Superior temporal gyrus (tissue), 1 donor: ENCODE measurements at regions not wholly inside any gene's neighbourhood (a gene's known extent, or its start where the extent isn't known, plus 50 kb on each side); places are given as distances from the start of the nearest gene placed in this dataset.
"Not testable (repeated sequence)": the region's sequence is repeated elsewhere in the genome, so short reads cannot be mapped to it uniquely, and the experiment has no call there.

Source experiments
- DNase-seq: peaks from one replicate; pipeline ENCODE4 v3.0.0-alpha.2; 2016; ENCODE audit errors: extremely low spot score

DNA sequence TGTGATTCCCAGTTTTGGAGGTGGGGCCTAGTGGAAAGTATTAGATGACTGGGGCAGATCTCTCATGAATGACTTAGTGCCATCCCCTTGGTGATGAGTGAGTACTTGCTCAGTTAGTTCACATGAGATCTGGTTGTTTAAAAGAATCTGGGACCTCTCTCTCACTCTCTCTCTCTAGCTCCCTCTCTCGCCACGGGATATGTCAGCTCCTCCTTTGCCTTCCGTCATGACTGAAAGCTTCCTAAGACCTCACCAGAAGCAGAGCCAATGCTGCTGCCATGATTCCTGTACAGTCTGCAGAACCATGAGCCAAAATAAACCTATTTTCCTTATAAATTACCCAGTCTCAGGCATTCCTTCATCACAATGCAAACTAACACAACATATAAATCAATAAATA, 176.7 kb downstream of the PRELID2 start:
- DNase-seq, result no peak

DNA sequence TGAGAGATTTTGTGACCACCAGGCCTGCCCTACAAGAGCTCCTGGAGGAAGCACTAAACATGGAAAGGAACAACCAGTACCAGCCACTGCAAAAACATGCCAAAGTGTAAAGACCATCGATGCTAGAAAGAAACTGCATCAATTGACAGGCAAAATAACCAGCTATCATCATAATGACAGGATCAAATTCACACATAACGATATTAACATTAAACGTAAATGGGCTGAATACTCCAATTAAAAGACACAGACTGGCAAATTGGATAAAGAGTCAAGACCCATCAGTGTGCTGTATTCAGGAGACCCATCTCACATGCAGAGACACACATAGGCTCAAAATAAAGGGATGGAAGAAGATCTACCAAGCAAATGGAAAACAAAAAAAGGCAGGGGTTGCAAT, 182.4 kb downstream of the PRELID2 start:
- DNase-seq, result not testable (repeated sequence)

GRCh38 chr5:145647137-145647536, 188.0 kb downstream of the PRELID2 start:
- not testable (repeated sequence) for DNase-seq

GRCh38 chr5:145643214-145643613, 191.9 kb downstream of the PRELID2 start:
- DNase-seq, result not testable (repeated sequence)

DNA sequence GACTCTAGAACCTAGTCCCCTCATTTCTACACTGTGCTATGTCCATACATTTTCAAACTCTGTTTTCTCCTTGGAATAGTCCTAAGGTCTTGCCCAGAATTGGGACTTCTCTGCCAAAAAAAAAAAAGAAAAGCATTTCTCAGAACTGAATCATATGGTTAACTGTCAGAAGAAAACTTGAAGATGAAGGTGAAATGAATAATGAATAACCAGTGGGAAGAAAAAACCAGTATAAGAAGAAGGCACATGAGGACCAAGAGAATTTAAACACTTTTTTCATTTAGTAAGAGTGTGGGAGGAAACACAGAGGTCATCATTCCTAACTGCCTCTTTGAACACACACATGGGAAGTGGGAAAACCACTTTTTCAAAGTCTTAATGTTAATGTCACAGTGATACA, 197.7 kb downstream of the PRELID2 start:
- no peak for DNase-seq

DNA sequence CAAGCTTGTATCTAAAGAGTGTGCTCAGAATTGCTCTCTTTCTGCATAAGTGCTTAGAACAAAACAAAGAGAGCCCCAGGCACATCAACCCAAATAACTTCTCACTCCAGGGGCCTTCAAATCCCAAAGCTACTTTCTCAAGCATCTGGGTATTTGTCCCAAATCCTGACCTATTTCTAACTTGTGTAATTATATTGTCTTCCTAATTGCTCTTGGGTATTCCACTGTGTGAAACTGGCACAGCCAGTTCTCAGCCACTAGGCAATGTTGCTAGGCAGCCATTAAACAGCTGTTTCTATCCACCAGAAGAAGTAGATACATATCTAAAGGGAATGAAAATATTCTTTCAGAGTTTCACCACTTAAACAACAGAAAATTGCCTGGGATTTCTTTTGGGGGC, 198.8 kb downstream of the PRELID2 start:
- DNase-seq, result no peak

DNA sequence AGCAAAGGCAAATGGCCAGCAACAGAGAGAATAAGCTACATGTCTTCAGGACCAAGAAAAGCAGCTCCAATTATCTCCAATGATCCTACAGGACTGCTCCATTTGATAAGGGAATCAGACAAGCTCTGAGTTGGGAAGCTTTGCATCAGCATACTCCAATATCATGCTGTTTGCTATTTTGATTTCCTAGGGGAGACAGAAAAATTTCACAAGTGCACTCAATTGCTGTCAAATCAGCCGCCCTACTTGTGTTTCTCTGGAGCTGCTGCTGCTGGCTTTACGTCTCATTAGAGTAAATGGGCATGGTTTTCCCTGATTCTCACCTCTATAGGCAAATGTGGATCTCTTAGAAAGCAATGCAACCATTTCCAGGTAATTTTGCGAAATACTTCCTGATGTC, 201.7 kb downstream of the PRELID2 start:
- DNase-seq, result no peak

DNA sequence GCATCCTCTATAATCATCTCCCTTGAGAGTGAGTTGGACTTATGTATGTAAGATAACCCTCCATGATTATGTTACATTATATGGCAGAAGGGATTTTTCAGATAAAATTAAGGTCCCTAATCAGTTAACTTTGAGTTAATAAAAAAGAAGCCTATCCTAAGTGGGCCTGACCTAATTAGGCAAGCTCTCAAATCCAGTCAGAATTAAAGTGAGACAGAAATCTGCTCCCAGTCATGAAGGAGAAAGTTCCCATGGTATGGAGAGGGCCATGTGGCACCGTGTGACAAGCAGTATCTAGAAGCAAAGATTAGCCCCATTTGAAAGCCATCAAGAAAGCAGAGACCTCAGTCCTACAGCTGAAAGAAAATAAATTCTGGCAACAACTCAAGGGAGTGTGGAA, 202.4 kb downstream of the PRELID2 start:
- no peak for DNase-seq

DNA sequence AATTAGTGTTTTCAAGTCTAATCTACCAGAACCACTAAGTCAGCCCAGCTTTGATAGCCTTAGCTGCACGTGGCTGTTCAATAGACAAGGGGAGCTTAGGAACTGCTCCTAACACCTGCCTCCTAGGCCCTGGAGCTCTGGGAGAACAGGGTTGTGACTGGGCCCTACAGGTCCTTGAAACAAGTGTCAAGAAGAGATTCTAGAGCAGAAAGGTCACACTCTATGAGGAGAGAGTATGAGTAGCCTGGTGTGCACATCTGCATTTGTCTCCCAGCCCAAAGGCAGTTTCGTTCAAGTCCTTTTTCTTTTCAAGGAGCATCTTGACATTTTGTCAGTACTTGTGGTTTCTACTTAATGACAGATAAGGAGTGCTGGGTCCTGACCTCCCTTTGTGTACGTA, 206.1 kb downstream of the PRELID2 start:
- no peak for DNase-seq

DNA sequence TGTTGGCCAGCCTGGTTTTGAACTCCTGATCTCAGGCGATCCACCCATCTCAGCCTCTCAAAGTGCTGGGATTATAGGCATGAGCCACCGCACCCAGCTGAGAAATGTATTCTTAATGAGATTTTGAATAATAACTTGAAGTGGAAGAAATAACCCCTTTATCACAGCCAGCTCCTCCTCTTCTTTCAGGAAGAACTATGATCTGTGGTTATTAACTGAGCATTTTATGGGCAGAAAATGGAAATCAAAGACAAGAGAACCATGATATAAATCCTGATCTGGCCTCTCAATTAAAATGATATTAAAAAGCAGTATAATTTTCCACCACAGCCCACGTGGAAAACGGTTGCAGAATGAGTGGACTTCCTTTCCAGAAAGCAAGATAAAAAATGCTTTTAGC, 206.6 kb downstream of the PRELID2 start:
- no peak for DNase-seq

- DNase-seq, result no peak
These were observed 215.3 kb downstream of the PRELID2 start for GRCh38 chr5:145619806-145620310.

- not testable (repeated sequence) for DNase-seq
These were observed 218.4 kb downstream of the PRELID2 start for GRCh38 chr5:145616739-145617138.

GRCh38 chr5:145598983-145599382, 236.2 kb downstream of the PRELID2 start:
- no peak for DNase-seq

DNA sequence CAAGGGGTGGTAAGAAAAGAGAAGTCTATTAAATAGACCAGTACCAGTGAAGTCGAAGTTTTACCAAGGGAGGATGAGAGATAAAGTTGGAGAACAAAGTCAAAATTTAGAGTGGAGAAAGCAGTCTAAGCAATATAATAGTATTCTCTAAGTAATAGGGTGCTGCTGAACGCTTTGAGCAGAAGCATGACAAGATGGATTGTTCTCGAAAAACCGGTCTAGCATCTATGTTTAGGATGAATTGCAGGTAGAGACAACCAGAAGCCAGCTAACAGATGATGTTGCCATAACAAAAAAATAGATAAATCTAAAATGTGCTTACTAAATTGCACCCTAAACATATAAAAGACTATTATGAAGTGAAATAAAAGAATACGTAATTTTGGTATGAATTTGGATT, 237.0 kb downstream of the PRELID2 start:
- no peak for DNase-seq

DNA sequence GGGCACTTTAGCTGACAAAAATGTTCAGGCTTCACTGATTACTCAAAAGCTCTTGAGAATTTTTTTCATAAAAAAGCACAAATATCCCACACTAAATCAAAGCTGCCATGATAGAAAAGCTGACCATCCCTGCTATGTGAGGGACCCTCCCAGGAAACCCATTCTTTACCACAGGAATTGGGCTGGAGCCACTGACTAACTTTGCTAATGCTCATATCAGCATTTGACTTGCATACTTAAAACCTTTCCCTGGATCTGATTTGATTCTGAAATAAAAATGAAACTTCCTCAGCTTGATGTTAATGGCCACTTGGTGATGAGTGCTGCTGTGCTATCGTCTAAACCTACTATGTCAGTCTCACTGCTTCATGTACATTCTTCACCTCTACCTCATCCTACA, 243.6 kb downstream of the PRELID2 start:
- no peak for DNase-seq

DNA sequence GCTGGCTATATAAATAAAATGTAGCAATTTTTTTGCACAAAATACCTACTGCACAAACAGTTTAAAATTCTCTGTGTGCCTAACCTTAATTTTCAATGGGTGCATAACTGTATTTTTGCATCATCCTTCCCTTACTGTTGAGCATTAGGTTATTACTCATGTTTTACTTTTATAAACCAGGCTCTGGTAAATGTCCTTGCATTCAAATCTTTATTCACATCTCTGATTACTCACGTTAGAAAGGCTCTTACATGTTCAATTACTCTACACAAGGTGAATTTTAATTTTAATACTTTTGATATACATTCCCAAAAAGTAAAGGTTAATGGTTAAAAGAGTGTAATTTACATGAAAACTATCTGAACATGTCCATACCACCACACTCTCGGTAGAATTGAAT, 246.1 kb downstream of the PRELID2 start:
- no peak for DNase-seq

DNA sequence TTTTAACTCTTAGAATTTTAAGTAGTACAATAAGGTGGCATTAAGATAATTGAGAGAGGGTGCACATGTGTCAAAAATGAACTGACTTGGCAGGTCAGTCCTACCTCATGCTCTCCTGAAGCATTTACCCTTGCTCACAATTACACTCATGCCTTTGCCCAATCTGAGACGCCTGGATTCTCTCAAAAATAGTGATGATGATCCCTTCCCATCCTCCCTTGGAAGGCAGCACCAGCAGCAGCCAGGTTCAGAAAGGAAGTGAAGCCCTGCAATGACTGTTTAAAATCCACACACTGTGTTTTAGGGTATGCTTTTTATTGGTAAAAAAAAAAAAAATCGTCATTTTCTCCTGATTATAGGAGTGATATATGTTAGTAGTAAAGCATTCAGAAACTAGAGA, 246.6 kb downstream of the PRELID2 start:
- DNase-seq, result no peak

- no peak for DNase-seq
These were observed 247.0 kb downstream of the PRELID2 start for GRCh38 chr5:145588113-145588512.

DNA sequence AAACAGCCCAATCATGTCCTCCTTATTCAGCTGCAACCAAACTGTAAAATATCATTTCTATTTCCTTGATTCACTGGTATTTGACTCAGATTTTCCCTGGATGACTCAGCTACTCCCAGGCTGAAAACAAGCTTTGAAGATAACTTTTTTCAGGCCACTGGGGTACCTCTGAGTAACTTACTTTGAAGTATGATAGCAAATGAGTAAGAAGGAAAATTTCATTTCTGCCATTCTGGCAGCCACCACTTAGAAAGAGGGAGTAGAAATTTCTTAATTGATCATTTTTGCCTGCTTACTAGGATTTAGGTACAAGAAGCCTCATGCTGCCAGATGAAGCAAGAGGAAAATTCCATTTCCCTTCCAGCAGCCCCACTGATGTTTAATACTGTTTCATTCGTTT, 247.4 kb downstream of the PRELID2 start:
- DNase-seq, result peak; percentile 20

DNA sequence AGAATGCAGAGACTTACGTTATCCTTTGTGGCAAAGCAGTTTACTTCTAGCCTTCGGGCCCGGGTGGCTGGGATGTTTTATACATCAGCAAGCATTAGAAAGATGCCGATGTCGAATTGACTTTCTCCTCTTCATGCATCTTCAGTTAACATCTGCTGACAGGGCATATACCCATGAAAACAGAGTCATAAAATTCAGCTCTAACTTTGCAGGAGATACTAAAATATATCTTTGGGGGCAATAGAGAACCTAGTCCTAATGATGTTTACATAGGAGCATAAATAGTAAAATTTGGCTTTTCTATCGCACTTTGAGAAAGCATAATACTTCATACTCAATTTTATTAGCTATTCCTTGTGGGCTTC, 247.9 kb downstream of the PRELID2 start:
- no peak for DNase-seq

GRCh38 chr5:145586661-145587307, 248.4 kb downstream of the PRELID2 start:
- no peak for DNase-seq

- DNase-seq, result no peak
These were observed 249.5 kb downstream of the PRELID2 start for GRCh38 chr5:145585443-145586148.

- no peak for DNase-seq
These were observed 255.8 kb downstream of the PRELID2 start for GRCh38 chr5:145579301-145579700.
